GM12872 (cell line): ENCODE measurements at regions not wholly inside any gene's neighbourhood (a gene's known extent, or its start where the extent isn't known, plus 50 kb on each side); places are given as distances from the start of the nearest gene placed in this dataset.

Experiments
- CTCF ChIP-seq: IDR thresholded peaks from 3 replicates; pipeline ENCODE4 v1.5.1; 2011; ENCODE audit warnings: low read depth, mild to moderate bottlenecking, low read length, moderate library complexity; ENCODE audit not compliant: insufficient read depth

DNA sequence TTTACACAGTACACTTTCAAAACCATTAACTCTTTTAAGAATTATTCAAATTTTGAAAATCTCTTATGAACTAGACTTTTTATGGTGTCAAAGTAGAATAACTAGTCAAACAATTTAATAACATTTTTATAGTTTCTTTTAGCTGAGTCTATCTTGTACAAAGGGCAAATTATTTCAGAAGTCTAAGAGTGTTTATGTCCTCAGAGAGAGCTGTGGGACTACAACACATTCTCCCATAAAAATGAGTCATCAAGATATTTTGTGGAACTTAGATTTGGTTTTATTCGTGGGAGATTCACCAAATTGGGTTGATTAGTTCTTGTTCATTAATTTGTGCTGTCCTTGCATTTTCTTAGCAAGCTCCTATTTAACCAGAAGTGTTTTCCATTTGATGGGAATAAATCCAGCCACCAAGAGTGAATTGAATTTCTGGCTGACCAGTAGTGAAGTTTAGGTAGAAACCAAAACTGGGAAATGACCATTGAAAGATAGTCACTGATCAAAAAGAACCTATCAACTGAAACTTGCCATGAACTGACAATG is 291.0 kb downstream of the DLEU7 start:
- no peak for TF ChIP-seq CTCF

- TF ChIP-seq CTCF: no peak
Measured at GRCh38 chr13:50561739-50562138, 281.8 kb downstream of the DLEU7 start.

DNA sequence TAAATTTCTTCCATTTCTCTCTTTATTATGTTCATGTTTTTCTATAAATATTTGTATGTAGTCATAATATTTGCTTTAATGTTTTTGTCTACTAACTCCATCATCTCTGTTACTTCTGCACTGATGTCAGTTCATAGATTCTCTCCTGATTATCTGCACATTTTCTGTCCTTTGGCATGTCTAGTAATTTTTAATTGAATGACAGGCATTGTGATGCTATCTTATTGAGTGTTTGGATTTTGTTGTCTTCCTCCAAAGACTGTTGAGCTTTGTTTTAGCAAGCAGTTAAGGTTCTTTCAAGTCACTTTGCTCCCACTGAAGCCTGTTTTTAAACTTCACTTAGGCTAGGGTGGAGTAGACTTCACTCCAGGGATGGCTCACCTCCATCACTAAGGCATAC is 276.8 kb downstream of the DLEU7 start:
- TF ChIP-seq CTCF: no peak

- TF ChIP-seq CTCF: no peak
Measured at GRCh38 chr13:50572129-50572528, 271.4 kb downstream of the DLEU7 start.

GRCh38 chr13:50573066-50573465 is 270.4 kb downstream of the DLEU7 start:
- TF ChIP-seq CTCF: no peak

GRCh38 chr13:50574731-50575130 is 268.8 kb downstream of the DLEU7 start:
- no peak for TF ChIP-seq CTCF

- no peak for TF ChIP-seq CTCF
Measured at GRCh38 chr13:50575138-50575537, 268.4 kb downstream of the DLEU7 start.

DNA sequence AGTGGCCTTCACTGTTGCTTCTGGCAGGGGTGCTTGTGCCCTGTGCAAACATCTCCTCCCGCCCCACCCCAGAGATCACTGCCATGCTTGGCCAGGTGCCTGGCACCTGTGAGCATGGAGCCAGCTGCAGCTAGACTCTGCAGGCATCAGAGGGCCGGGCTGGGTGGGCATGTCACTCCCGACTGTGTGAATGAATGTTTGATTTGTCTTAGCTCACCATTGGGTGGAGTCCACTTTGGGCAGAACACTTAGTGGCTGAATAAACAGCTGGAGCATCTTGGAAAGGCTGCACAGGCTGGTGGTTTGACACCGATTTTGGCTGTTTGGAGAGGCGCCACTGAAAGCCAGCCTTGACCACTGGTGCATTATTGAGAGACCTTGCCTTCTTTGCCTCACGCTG is 267.3 kb downstream of the DLEU7 start:
- TF ChIP-seq CTCF: no peak
